ENCODE measurements at regions not wholly inside any gene's neighbourhood (a gene's known extent, or its start where the extent isn't known, plus 50 kb on each side); places are given as distances from the start of the nearest gene placed in this dataset.

- intact Hi-C loops (cut with micrococcal nuclease), result no loop called here
- H2AFZ ChIP-seq (replicated peaks; ENCODE audit: low read length, poor library complexity), result no peak overlapping the region
- H3K56ac ChIP-seq (ENCODE audit: extremely low read depth, insufficient read depth, low read length), result no peak overlapping the region
- dilution Hi-C loops (cut with HindIII; ENCODE audit: low sequenced_read_pairs, unreplicated experiment), result no loop called here
- TF ChIP-seq NFE2L2 (IDR thresholded peaks at IDR 0.05; ENCODE audit: low read depth, low read length) (no peak), CEBPB (IDR thresholded peaks at IDR 0.05; ENCODE audit: low read depth, low read length) (no peak), MAFK (IDR thresholded peaks at IDR 0.05; ENCODE audit: low read depth, low read length) (no peak), BHLHE40 (IDR thresholded peaks at IDR 0.05; ENCODE audit: low read depth, low read length) (no peak), RAD21 (IDR thresholded peaks at IDR 0.05; ENCODE audit: low read length) (no peak), MAZ (IDR thresholded peaks at IDR 0.05; ENCODE audit: borderline replicate concordance, low read depth, low read length) (no peak), MXI1 (IDR thresholded peaks at IDR 0.05; ENCODE audit: borderline replicate concordance, low read depth, low read length) (no peak), FOS (IDR thresholded peaks at IDR 0.05; ENCODE audit: low read depth, low read length) (no peak), CTCF (conservative IDR thresholded peaks at IDR 0.05; ENCODE audit: low read depth, low read length) (no peak), USF2 (IDR thresholded peaks at IDR 0.05; ENCODE audit: low read depth, low read length) (no peak)
- no peak overlapping the region for H2BK5ac ChIP-seq (ENCODE audit: low read depth, low read length, poor library complexity, severe bottlenecking)
- peaks cover 2% of the 10 kb centered on the region; the same call in 1 of the 2 replicates for H3K4me1 ChIP-seq (ENCODE audit: control insufficient read depth, insufficient read depth, low read length)
- H3K4ac ChIP-seq (ENCODE audit: low read depth, low read length), result no peak overlapping the region
- BruUV-seq (replicated peaks), result no TSS peak
- H3K18ac ChIP-seq (ENCODE audit: low read depth, low read length), result no peak overlapping the region
- WGBS, 2 experiments (ENCODE audit: extremely low coverage in 2 of 2, insufficient read length in 1 of 2), result 81% methylated on average over 5 of the region's 9 CpGs; no CpG with 5 or more reads in 1 of the 2 experiments
- H3K9ac ChIP-seq (ENCODE audit: low read depth, low read length), result no peak overlapping the region
- H3K9me3 ChIP-seq (ENCODE audit: control insufficient read depth, insufficient read depth, low read length), result no peaks in the 10 kb centered on the region
- no peak overlapping the region for H3K4me2 ChIP-seq (ENCODE audit: low read depth, low read length)
- no peak overlapping the region for H2AK5ac ChIP-seq (ENCODE audit: low read depth, low read length)
- POLR2A ChIA-PET (ENCODE audit: unreplicated experiment), result no interaction called here
- H3K79me1 ChIP-seq (ENCODE audit: low read depth in 1 of 2, low read length in 2 of 2), result no peaks in the 10 kb centered on the region
- H2BK120ac ChIP-seq (ENCODE audit: low read depth, low read length), result no peak overlapping the region
- DNase-seq, result peak; percentile 5
- H4K91ac ChIP-seq (ENCODE audit: insufficient read depth, low read depth, low read length), result no peak overlapping the region
- no peak overlapping the region for H4K8ac ChIP-seq (ENCODE audit: low read depth in 2 of 2, low read length in 2 of 2)
- CTCF ChIA-PET, result interaction anchor here (0.7 to 1.0 kb wide), 2 partner anchors 9 to 21 kb away, joined by 3 to 4 read pairs; no protein-coding TSS in a partner anchor
- H3K36me3 ChIP-seq (ENCODE audit: control insufficient read depth, insufficient read depth, low read length), result no peaks in the 10 kb centered on the region
- H2AK9ac ChIP-seq (replicated peaks; ENCODE audit: low read depth, low read length, poor library complexity), result no peak overlapping the region
- no peak overlapping the region for H3K14ac ChIP-seq (replicated peaks; ENCODE audit: low read depth, low read length)
- peaks cover 19% of the 10 kb centered on the region for H3K27me3 ChIP-seq (ENCODE audit: control insufficient read depth, insufficient read depth, low read length)
- no peak for ATAC-seq (ENCODE audit: low read depth)
- no peak overlapping the region for H3K4me3 ChIP-seq (ENCODE audit: insufficient read depth, low read depth, low read length)
- H2BK20ac ChIP-seq (ENCODE audit: low read depth, low read length), result no peak overlapping the region
- in situ Hi-C loops (cut with MboI; ENCODE audit: low sequenced_read_pairs), result no loop called here
- no peak overlapping the region for H3K27ac ChIP-seq (ENCODE audit: insufficient read depth, low read length)
- no peaks in the 10 kb centered on the region; the same call in 1 of the 2 replicates for H4K20me1 ChIP-seq (ENCODE audit: insufficient read depth, low read length)
- no peaks in the 10 kb centered on the region for H3K9me1 ChIP-seq (ENCODE audit: insufficient read depth, low read length)
- H2BK15ac ChIP-seq (ENCODE audit: low read depth, low read length), result no peak overlapping the region
- H4K5ac ChIP-seq (ENCODE audit: low read depth, low read length), result no peak overlapping the region
- H3K23ac ChIP-seq (ENCODE audit: low read depth, low read length), result no peak overlapping the region
Observed at GRCh38 chr11:19453651-19454257, 213.0 kb upstream of the E2F8 start.
